BJ (cell line): ENCODE measurements at regions not wholly inside any gene's neighbourhood (a gene's known extent, or its start where the extent isn't known, plus 50 kb on each side); places are given as distances from the start of the nearest gene placed in this dataset.

Source experiments
- CTCF ChIA-PET: fragments of 350-600 bp; formaldehyde crosslinking; extraction: SDS; loops from one replicate; lab custom pipeline; 2021; ENCODE audit warnings: antibody characterized with exemption, inconsistent platforms; lab: Yijun Ruan, JAX
- POLR2A ChIA-PET: fragments of 300-600 bp; sonication (Branson Sonifier 250); formaldehyde crosslinking; extraction: SDS; loops from one replicate; lab custom pipeline; 2021; ENCODE audit warnings: antibody characterized with exemption; lab: Charles Lee
- DNase-seq: peaks from one replicate; pipeline ENCODE4 v3.0.0-alpha.2; 2011; ENCODE audit warnings: low read depth
- H3K27me3 ChIP-seq: 2 replicates; pipeline ENCODE4 v1.6.0; 2011; ENCODE audit warnings: low read length; ENCODE audit not compliant: control insufficient read depth, insufficient read depth
- H3K36me3 ChIP-seq: 2 replicates; pipeline ENCODE4 v1.5.1; 2011; ENCODE audit warnings: low read length; ENCODE audit not compliant: control insufficient read depth, insufficient read depth
- H3K4me3 ChIP-seq: 2 replicates; pipeline ENCODE4 v1.5.1; 2011; ENCODE audit warnings: low read depth, mild to moderate bottlenecking, control low read depth, low read length
- CTCF ChIP-seq: IDR thresholded peaks from 2 replicates; pipeline ENCODE4 v1.5.1; 2011; ENCODE audit warnings: low read depth, mild to moderate bottlenecking, control low read depth, inconsistent platforms, low read length, moderate library complexity; ENCODE audit not compliant: insufficient read depth

GRCh38 chr1:226816576-226816975 lies 53.8 kb upstream of the PSEN2 start:
- H3K27me3 ChIP-seq: no peaks in the 10 kb centered on the region
- ChIA-PET POLR2A (no interaction called here), CTCF (interaction anchor here (1.1 to 4.0 kb wide), 4 partner anchors 11 to 183 kb away, joined by 3 to 23 read pairs (median 4); no protein-coding TSS in a partner anchor)
- TF ChIP-seq CTCF: no peak
- DNase-seq: peak; percentile 66
- H3K4me3 ChIP-seq: no peak overlapping the region
- no peaks in the 10 kb centered on the region for H3K36me3 ChIP-seq

- Histone ChIP-seq H3K27me3 (no peaks in the 10 kb centered on the region), H3K4me3 (no peak overlapping the region), H3K36me3 (no peaks in the 10 kb centered on the region)
- CTCF ChIA-PET: interaction anchor here (0.6 to 4.0 kb wide), 6 partner anchors 9 to 206 kb away, joined by 3 to 23 read pairs (median 4); no protein-coding TSS in a partner anchor
- peak; percentile 78 for DNase-seq
- no peak for TF ChIP-seq CTCF
- POLR2A ChIA-PET: no interaction called here
These were observed 55.5 kb upstream of the PSEN2 start for GRCh38 chr1:226814751-226815537.

GRCh38 chr1:226813671-226814591 lies 56.5 kb upstream of the PSEN2 start:
- 0 out of 2 replicates have a peak, but pooled peaks cover 1% of the 10 kb centered on the region for H3K27me3 ChIP-seq
- no peaks in the 10 kb centered on the region for H3K36me3 ChIP-seq
- ChIA-PET POLR2A (no interaction called here), CTCF (interaction anchor here (0.7 to 4.0 kb wide), 4 partner anchors 14 to 188 kb away, joined by 3 to 23 read pairs (median 4); no protein-coding TSS in a partner anchor)
- TF ChIP-seq CTCF: no peak
- H3K4me3 ChIP-seq: no peak overlapping the region
- DNase-seq: no peak

GRCh38 chr1:226810681-226811080 lies 59.7 kb upstream of the PSEN2 start:
- no peak for TF ChIP-seq CTCF
- DNase-seq: no peak
- ChIA-PET CTCF (no interaction called here), POLR2A (no interaction called here)
- Histone ChIP-seq H3K4me3 (no peak overlapping the region), H3K36me3 (no peaks in the 10 kb centered on the region), H3K27me3 (peaks cover 4% of the 10 kb centered on the region)
